ENCODE measurements at regions not wholly inside any gene's neighbourhood (a gene's known extent, or its start where the extent isn't known, plus 50 kb on each side); places are given as distances from the start of the nearest gene placed in this dataset.

DNA sequence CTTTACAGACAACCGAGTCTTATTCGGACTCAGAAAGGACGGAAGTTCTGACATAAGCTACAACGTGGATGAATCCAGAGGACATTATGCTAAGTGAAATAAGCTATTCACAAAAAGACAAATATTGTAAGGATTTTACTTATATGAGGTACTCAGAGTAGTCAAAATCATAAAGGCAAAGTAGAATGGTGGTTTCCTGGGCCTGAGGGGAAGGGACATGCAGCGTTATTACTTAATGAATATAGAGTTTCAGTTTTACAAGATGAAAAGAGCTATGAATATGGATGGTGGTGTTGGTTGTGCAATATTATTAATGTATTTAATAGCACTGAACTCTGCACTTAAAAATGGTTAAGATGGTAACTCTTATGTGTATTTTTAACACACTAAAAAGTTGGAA lies 419.1 kb upstream of the SGCG start (continued):
- TF ChIP-seq, protein P1, sequence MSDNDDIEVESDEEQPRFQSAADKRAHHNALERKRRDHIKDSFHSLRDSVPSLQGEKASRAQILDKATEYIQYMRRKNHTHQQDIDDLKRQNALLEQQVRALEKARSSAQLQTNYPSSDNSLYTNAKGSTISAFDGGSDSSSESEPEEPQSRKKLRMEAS (IDR thresholded peaks at IDR 0.05) = no peak
- TF ChIP-seq JUND (IDR thresholded peaks at IDR 0.05; ENCODE audit: low read length) (no peak), SUZ12 (IDR thresholded peaks at IDR 0.05; ENCODE audit: low read length) (no peak), EP300 (IDR thresholded peaks at IDR 0.05; ENCODE audit: borderline replicate concordance in 1 of 2, low read depth in 2 of 2, low read length in 2 of 2) (no peak), TEAD4 (IDR thresholded peaks at IDR 0.05; ENCODE audit: low read depth, low read length) (no peak)
- TF ChIP-seq, protein P2, sequence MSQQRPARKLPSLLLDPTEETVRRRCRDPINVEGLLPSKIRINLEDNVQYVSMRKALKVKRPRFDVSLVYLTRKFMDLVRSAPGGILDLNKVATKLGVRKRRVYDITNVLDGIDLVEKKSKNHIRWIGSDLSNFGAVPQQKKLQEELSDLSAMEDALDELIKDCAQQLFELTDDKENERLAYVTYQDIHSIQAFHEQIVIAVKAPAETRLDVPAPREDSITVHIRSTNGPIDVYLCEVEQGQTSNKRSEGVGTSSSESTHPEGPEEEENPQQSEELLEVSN (IDR thresholded peaks at IDR 0.05) = no peak
